GM18505 (cell line): ENCODE measurements at regions not wholly inside any gene's neighbourhood (a gene's known extent, or its start where the extent isn't known, plus 50 kb on each side); places are given as distances from the start of the nearest gene placed in this dataset.
"Not testable (repeated sequence)": the region's sequence is repeated elsewhere in the genome, so short reads cannot be mapped to it uniquely, and the experiment has no call there.

Experiments
- ATAC-seq: cut with Tn5 transposase; IDR thresholded peaks from one replicate; pipeline ENCODE4 v1.9.1; 2021; ENCODE audit not compliant: unreplicated experiment
- POLR2A ChIP-seq: IDR thresholded peaks from 4 replicates; pipeline ENCODE4 v1.6.1; 2011; ENCODE audit warnings: borderline replicate concordance; ENCODE audit not compliant: insufficient read depth, insufficient read length; ENCODE audit errors: extremely low read depth

- no peak for ATAC-seq
- no peak for TF ChIP-seq POLR2A
Observed at GRCh38 chr20:1757606-1758512, 100.3 kb upstream of the SIRPG start.

- no peak for ATAC-seq
- TF ChIP-seq POLR2A, result no peak
Observed at GRCh38 chr20:1757072-1757471, 99.5 kb upstream of the SIRPG start.

GRCh38 chr20:1754749-1755148, 97.2 kb upstream of the SIRPG start:
- no peak for ATAC-seq
- no peak for TF ChIP-seq POLR2A

GRCh38 chr20:1754306-1754705, 96.7 kb upstream of the SIRPG start:
- ATAC-seq, result no peak
- no peak for TF ChIP-seq POLR2A

- no peak for ATAC-seq
- TF ChIP-seq POLR2A, result no peak
Observed at GRCh38 chr20:1752045-1752444, 94.5 kb upstream of the SIRPG start.

- no peak for ATAC-seq
- TF ChIP-seq POLR2A, result no peak
Observed at GRCh38 chr20:1748777-1749176, 91.2 kb upstream of the SIRPG start.

- TF ChIP-seq POLR2A, result no peak
- ATAC-seq, result no peak
Observed at GRCh38 chr20:1747953-1748577, 90.5 kb upstream of the SIRPG start.

GRCh38 chr20:1742049-1742434, 84.5 kb upstream of the SIRPG start:
- not testable (repeated sequence) for ATAC-seq

- TF ChIP-seq POLR2A, result no peak
- ATAC-seq, result no peak
Observed at GRCh38 chr20:1741309-1742048, 83.9 kb upstream of the SIRPG start.

GRCh38 chr20:1737134-1737533, 79.6 kb upstream of the SIRPG start:
- no peak for TF ChIP-seq POLR2A
- no peak for ATAC-seq

- TF ChIP-seq POLR2A, result no peak
- no peak for ATAC-seq
Observed at GRCh38 chr20:1735417-1736089, 78.0 kb upstream of the SIRPG start.

GRCh38 chr20:1734269-1734858, 76.8 kb upstream of the SIRPG start:
- no peak for ATAC-seq
- no peak for TF ChIP-seq POLR2A

GRCh38 chr20:1731828-1732375, 74.3 kb upstream of the SIRPG start:
- not testable (repeated sequence) for ATAC-seq

- ATAC-seq, result not testable (repeated sequence)
Observed at GRCh38 chr20:1730981-1731711, 73.6 kb upstream of the SIRPG start.

- ATAC-seq, result not testable (repeated sequence)
Observed at GRCh38 chr20:1727303-1727702, 69.7 kb upstream of the SIRPG start.
